Heart left ventricle (tissue), 13 donors: ENCODE measurements at regions not wholly inside any gene's neighbourhood (a gene's known extent, or its start where the extent isn't known, plus 50 kb on each side); places are given as distances from the start of the nearest gene placed in this dataset.

ENCODE experiments used
- POLR2A ChIP-seq, 2 donors: fragments of 450-650 bp; IDR thresholded peaks; one replicate each; pipeline ENCODE4 v1.6.1; 2017; ENCODE audit warnings: antibody characterized with exemption in 2 of 2, mild to moderate bottlenecking in 2 of 2, moderate library complexity in 2 of 2
- TF ChIP-seq, protein P1 (sequence below), 12 donors: fragments of 200-600 bp; sonication (generic) in 4 of 12; IDR thresholded peaks; one replicate each; pipeline versions ENCODE4 v1.5.0 to v1.8.0; 2018 to 2022; ENCODE audit warnings: antibody characterized with exemption in 12 of 12, mild to moderate bottlenecking in 5 of 12
- donor health status: ischemic (EF 13 %, LVEDD 7.1; RV severe dilation, severe dysfunction).
- donor health status: DM: no; HTN: yes; CAD: no.
- donor health status: DM: no; HTN: no; CAD: no.
- donor health status: ischemic (EF 25% LVEDD 6.9; RV normal size, moderate dysfunction).
- donor health status: ischemic (EF 25% LVEDD 5.7; RV mildly dilated, moderate dysfunction).
- donor health status: ischemic (EF 35%, LVEDD 5.7; RV mildly dilated, moderate dysfunction).
- donor health status: nonischemic (EF 11% LVEDD 7.7; RV severe dilation, severe dysfunction).
- donor health status: DM: yes; HTN: yes; CAD: no.
- donor health status: PGD.
- donor health status: ischemic (EF 29% LVEDD 5.4; RV normal size, mild dysfunction).
- donor health status: nonischemic (EF 23%, LVEDD 6.1; RV moderate dilation, normal function).

DNA sequence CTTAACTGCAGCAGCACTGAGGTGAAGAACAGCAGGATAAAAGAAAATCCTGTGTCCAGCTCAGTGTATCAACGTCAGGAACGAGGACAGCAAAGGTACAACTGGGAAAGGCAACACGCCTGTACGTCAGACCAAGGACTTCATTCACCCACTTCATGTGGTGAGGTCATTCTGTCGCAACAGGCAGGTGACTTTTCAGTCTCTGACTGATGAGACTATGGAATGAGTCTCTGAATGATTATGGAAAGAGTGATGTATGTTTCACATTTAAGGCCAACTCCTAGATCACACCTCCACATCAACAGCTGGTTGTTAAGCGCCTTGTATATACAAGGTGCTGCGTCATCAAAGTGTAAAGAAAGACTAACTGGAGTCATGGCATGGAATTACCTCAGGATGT is 297.6 kb upstream of the SP8 start:
- TF ChIP-seq POLR2A (IDR thresholded peaks at IDR 0.05): no peak
- TF ChIP-seq, protein P1, sequence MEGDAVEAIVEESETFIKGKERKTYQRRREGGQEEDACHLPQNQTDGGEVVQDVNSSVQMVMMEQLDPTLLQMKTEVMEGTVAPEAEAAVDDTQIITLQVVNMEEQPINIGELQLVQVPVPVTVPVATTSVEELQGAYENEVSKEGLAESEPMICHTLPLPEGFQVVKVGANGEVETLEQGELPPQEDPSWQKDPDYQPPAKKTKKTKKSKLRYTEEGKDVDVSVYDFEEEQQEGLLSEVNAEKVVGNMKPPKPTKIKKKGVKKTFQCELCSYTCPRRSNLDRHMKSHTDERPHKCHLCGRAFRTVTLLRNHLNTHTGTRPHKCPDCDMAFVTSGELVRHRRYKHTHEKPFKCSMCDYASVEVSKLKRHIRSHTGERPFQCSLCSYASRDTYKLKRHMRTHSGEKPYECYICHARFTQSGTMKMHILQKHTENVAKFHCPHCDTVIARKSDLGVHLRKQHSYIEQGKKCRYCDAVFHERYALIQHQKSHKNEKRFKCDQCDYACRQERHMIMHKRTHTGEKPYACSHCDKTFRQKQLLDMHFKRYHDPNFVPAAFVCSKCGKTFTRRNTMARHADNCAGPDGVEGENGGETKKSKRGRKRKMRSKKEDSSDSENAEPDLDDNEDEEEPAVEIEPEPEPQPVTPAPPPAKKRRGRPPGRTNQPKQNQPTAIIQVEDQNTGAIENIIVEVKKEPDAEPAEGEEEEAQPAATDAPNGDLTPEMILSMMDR (IDR thresholded peaks at IDR 0.05): no peak
